IPS-NIHi11 (cell line): ENCODE measurements at regions not wholly inside any gene's neighbourhood (a gene's known extent, or its start where the extent isn't known, plus 50 kb on each side); places are given as distances from the start of the nearest gene placed in this dataset.
A peak's percentile ranks its signal among the peaks of the same experiment; 100 is the strongest.
"Not testable (repeated sequence)": the region's sequence is repeated elsewhere in the genome, so short reads cannot be mapped to it uniquely, and the experiment has no call there.

ENCODE experiments used
- DNase-seq: peaks from one replicate; pipeline ENCODE4 v3.0.0; 2012; ENCODE audit warnings: mixed read lengths, low spot score

GRCh38 chr3:125697979-125698640 lies 102.8 kb upstream of the OSBPL11 start:
- DNase-seq, result not testable (repeated sequence)

- DNase-seq, result no peak
Measured at GRCh38 chr3:125715651-125716050, 120.4 kb upstream of the OSBPL11 start.

GRCh38 chr3:125732151-125732550 lies 136.9 kb upstream of the OSBPL11 start:
- DNase-seq, result not testable (repeated sequence)

- not testable (repeated sequence) for DNase-seq
Measured at GRCh38 chr3:125741991-125742718, 146.9 kb upstream of the OSBPL11 start.

- peak; percentile 27 for DNase-seq
Measured at GRCh38 chr3:125742845-125743244, 147.5 kb upstream of the OSBPL11 start.

GRCh38 chr3:125757050-125757449 lies 161.8 kb upstream of the OSBPL11 start:
- not testable (repeated sequence) for DNase-seq

GRCh38 chr3:125758641-125759130 lies 163.4 kb upstream of the OSBPL11 start:
- DNase-seq, result not testable (repeated sequence)

- not testable (repeated sequence) for DNase-seq
Measured at GRCh38 chr3:125762601-125763000, 167.3 kb upstream of the OSBPL11 start.

GRCh38 chr3:125766285-125766826 lies 171.1 kb upstream of the OSBPL11 start:
- DNase-seq, result peak; percentile 70

- peak; percentile 22 for DNase-seq
Measured at GRCh38 chr3:125766931-125767330, 171.6 kb upstream of the OSBPL11 start.

GRCh38 chr3:125767641-125768040 lies 172.3 kb upstream of the OSBPL11 start:
- DNase-seq, result no peak

GRCh38 chr3:125768821-125769220 lies 173.5 kb upstream of the OSBPL11 start:
- not testable (repeated sequence) for DNase-seq

- not testable (repeated sequence) for DNase-seq
Measured at GRCh38 chr3:125771506-125771905, 176.2 kb upstream of the OSBPL11 start.

GRCh38 chr3:125774433-125775034 lies 179.2 kb upstream of the OSBPL11 start:
- not testable (repeated sequence) for DNase-seq

- DNase-seq, result not testable (repeated sequence)
Measured at GRCh38 chr3:125775106-125775505, 179.8 kb upstream of the OSBPL11 start.

- DNase-seq, result not testable (repeated sequence)
Measured at GRCh38 chr3:125775606-125776294, 180.5 kb upstream of the OSBPL11 start.

- DNase-seq, result not testable (repeated sequence)
Measured at GRCh38 chr3:125779276-125779675, 184.0 kb upstream of the OSBPL11 start.

- DNase-seq, result not testable (repeated sequence)
Measured at GRCh38 chr3:125779918-125780317, 184.6 kb upstream of the OSBPL11 start.

- not testable (repeated sequence) for DNase-seq
Measured at GRCh38 chr3:125781678-125782077, 186.4 kb upstream of the OSBPL11 start.

- not testable (repeated sequence) for DNase-seq
Measured at GRCh38 chr3:125790312-125790711, 178.7 kb upstream of the ROPN1B start.

GRCh38 chr3:125791021-125791420 lies 178.0 kb upstream of the ROPN1B start:
- not testable (repeated sequence) for DNase-seq

- not testable (repeated sequence) for DNase-seq
Measured at GRCh38 chr3:125810010-125810409, 159.0 kb upstream of the ROPN1B start.
